Osteoblast (primary cell): ENCODE measurements at regions not wholly inside any gene's neighbourhood (a gene's known extent, or its start where the extent isn't known, plus 50 kb on each side); places are given as distances from the start of the nearest gene placed in this dataset.

Experiments used
- DNase-seq: peaks from one replicate; pipeline ENCODE4 v3.0.0; 2011; ENCODE audit warnings: low spot score, mixed read lengths; ENCODE audit not compliant: insufficient read length; ENCODE audit errors: missing footprints
- H2AFZ ChIP-seq: 2 replicates; pipeline ENCODE4 v1.6.0; 2011; ENCODE audit warnings: mild to moderate bottlenecking, low read length
- H3K27ac ChIP-seq: 2 replicates; pipeline ENCODE4 v1.5.1; 2011; ENCODE audit warnings: mild to moderate bottlenecking, low read depth, low read length, moderate library complexity
- H3K27me3 ChIP-seq: 2 replicates; pipeline ENCODE4 v1.6.0; 2012; ENCODE audit warnings: mild to moderate bottlenecking, control low read depth, inconsistent platforms, low read length, moderate library complexity; ENCODE audit not compliant: insufficient read depth
- H3K36me3 ChIP-seq: 2 replicates; pipeline ENCODE4 v1.5.1; 2011; ENCODE audit warnings: mild to moderate bottlenecking, low read length, control low read depth, moderate library complexity; ENCODE audit not compliant: insufficient read depth
- H3K4me1 ChIP-seq: 2 replicates; pipeline ENCODE4 v1.5.1; 2011; ENCODE audit warnings: mild to moderate bottlenecking, low read length, control low read depth, moderate library complexity; ENCODE audit not compliant: insufficient read depth
- H3K4me2 ChIP-seq: 2 replicates; pipeline ENCODE4 v1.6.0; 2011; ENCODE audit warnings: mild to moderate bottlenecking, low read length; ENCODE audit not compliant: insufficient read depth
- H3K4me3 ChIP-seq: fragments of 200-600 bp; sonication (generic); 3 replicates; pipeline ENCODE4 v1.5.1; 2012; ENCODE audit warnings: mild to moderate bottlenecking, low read length, inconsistent platforms; ENCODE audit not compliant: insufficient read depth
- H3K79me2 ChIP-seq: 2 replicates; pipeline ENCODE4 v1.6.0; 2012; ENCODE audit warnings: mild to moderate bottlenecking, low read length, control low read depth, inconsistent platforms; ENCODE audit not compliant: insufficient read depth
- H3K9me3 ChIP-seq: 2 replicates; pipeline ENCODE4 v1.5.1; 2011; ENCODE audit warnings: low read depth, low read length, control low read depth
- H4K20me1 ChIP-seq: 2 replicates; pipeline ENCODE4 v1.6.0; 2012; ENCODE audit warnings: mild to moderate bottlenecking, low read length, control low read depth; ENCODE audit not compliant: insufficient read depth
- CTCF ChIP-seq: IDR thresholded peaks from 2 replicates; pipeline ENCODE4 v1.5.1; 2011; ENCODE audit warnings: mild to moderate bottlenecking, low read depth, low read length, moderate library complexity; ENCODE audit errors: extremely low read depth

DNA sequence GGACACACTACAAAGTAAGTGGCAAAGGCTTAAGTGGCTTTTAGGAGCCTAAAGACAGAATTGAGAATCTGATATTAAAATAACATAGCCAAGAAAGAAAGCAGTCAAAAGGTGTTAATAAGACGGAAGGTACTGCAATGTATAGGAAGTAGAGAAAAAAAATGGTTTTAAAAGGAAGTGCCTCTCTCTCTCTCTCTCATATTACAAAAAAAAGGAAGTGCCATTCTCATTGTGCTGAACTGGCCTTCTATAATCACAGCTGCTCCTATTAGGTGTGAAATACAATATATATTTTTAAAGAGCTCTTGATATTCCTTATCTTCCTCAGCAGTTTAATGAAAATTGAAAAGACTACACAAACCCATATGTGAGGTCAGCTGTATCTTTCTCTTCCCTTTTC is 199.4 kb upstream of the NPVF start:
- Histone ChIP-seq H4K20me1 (no peaks in the 10 kb centered on the region), H3K9me3 (no peaks in the 10 kb centered on the region), H3K79me2 (no peaks in the 10 kb centered on the region), H2AFZ (no peak overlapping the region), H3K4me1 (peaks cover 18% of the 10 kb centered on the region), H3K27me3 (no peaks in the 10 kb centered on the region), H3K4me3 (no peak overlapping the region), H3K4me2 (no peak overlapping the region), H3K36me3 (no peaks in the 10 kb centered on the region), H3K27ac (no peak overlapping the region)
- no peak for TF ChIP-seq CTCF
- no peak for DNase-seq

GRCh38 chr7:25429731-25430130 is 201.4 kb upstream of the NPVF start:
- Histone ChIP-seq H2AFZ (peak overlapping the region; percentile 71), H4K20me1 (no peaks in the 10 kb centered on the region), H3K4me2 (peak overlapping the region; percentile 80), H3K79me2 (no peaks in the 10 kb centered on the region), H3K4me1 (peaks cover 18% of the 10 kb centered on the region), H3K36me3 (no peaks in the 10 kb centered on the region), H3K4me3 (peak overlapping the region; percentile 55), H3K27ac (peak overlapping the region; percentile 40), H3K27me3 (no peaks in the 10 kb centered on the region), H3K9me3 (no peaks in the 10 kb centered on the region)
- no peak for TF ChIP-seq CTCF
- no peak for DNase-seq

DNA sequence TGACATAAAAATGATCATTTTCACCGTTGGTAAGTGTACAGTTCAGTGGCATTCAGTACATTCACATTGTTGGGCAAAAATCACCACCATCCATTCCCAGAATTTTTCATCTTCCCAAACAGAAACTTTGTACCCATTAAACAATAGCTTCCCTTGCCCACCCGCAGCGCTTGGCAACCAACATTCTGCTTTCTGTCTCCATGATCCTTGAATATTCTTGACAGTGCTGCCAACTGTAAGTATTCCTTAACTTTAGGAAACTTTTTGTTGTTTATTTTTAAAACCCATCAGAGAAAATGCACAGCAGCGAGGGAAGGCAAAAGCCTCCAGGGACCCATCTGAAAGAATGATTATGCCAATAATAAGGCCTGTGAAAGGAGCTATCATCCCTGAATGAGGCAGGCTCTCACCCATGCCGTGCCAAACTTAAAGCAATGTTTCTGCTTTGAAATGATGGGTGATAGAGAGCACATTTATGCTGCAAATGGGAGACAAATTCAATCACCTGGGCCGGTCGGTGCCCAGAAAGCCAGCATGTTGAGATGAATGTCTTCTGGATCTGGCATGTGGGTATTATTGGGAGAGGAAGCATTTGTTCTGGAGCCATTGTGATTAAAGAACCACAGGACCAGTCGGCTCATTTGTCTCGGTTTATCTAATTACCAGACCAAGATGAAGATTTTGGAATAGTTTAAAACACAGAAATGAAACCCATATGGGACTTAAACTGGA is 202.1 kb upstream of the NPVF start:
- Histone ChIP-seq H3K79me2 (no peaks in the 10 kb centered on the region), H3K4me1 (peaks cover 18% of the 10 kb centered on the region), H3K27ac (peak overlapping the region; percentile 40), H3K4me3 (peak overlapping the region; percentile 47), H3K9me3 (no peaks in the 10 kb centered on the region), H4K20me1 (no peaks in the 10 kb centered on the region), H3K4me2 (peak overlapping the region; percentile 80), H3K36me3 (no peaks in the 10 kb centered on the region), H3K27me3 (no peaks in the 10 kb centered on the region), H2AFZ (peak overlapping the region; percentile 84)
- no peak for DNase-seq
- no peak for TF ChIP-seq CTCF

GRCh38 chr7:25431956-25432450 is 203.7 kb upstream of the NPVF start:
- Histone ChIP-seq H3K4me3 (no peak overlapping the region), H3K36me3 (no peaks in the 10 kb centered on the region), H3K4me1 (peaks cover 18% of the 10 kb centered on the region), H3K79me2 (no peaks in the 10 kb centered on the region), H3K4me2 (no peak overlapping the region), H2AFZ (no peak overlapping the region), H4K20me1 (no peaks in the 10 kb centered on the region), H3K27ac (no peak overlapping the region), H3K27me3 (no peaks in the 10 kb centered on the region), H3K9me3 (no peaks in the 10 kb centered on the region)
- DNase-seq, result no peak
- no peak for TF ChIP-seq CTCF
